ENCODE measurements at regions not wholly inside any gene's neighbourhood (a gene's known extent, or its start where the extent isn't known, plus 50 kb on each side); places are given as distances from the start of the nearest gene placed in this dataset.
A peak's percentile ranks its signal among the peaks of the same experiment; 100 is the strongest.
"Not testable (repeated sequence)": the region's sequence is repeated elsewhere in the genome, so short reads cannot be mapped to it uniquely, and the experiment has no call there.

DNA sequence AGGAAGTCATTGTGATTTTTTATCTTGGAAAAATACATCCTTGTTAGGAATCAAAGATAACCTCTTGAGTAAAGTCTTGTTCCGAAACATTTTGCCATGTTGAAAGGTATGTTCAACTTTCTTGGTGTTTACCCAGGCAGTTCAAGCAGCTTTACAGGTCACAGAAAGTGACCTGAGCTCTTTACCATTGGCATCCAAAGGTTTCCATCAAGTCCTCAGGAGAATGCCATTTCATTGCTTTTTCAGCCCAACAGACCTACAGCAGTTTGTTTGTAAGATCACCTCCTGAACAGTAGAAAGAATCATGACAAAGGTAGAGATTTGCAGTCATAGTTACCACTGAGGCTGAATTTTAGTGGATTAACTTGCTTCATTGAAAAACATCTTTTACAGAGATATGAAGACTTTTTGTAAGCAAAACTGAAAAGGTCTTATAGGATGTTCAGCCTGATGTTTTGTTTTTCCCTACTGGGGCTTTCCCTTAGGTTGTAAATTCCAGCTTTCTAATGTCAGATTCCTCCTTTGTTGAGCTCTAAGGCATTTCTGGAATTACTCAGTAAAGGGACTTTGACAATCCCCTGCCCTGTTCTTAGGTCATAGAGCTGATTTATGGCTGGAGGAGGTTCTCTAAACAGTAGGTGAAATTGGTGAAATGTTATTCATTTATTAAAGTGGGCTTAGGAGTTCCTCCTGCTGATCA, 236.8 kb upstream of the RBMS1 start:
- peak; percentile 15 for DNase-seq (ENCODE audit: low read depth)

DNA sequence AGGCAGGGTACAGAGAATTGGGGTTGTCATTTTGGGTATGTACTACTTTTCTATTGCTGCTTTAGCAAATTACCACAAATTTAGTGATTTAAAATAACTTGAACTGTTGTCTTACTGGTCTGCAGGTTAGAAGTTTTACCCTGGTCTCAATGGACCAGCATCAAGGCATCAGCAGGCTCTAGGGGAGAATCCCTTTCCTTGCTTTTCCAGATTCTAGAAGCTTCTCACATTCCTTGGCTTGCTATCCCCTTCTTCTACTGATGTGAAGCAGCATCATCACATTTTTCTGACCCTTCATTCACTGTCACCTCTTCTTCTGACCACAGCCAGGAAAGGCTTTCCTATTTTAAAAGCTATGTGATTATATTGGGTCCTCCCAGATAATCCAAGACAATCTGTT, 237.8 kb upstream of the RBMS1 start:
- no peak for DNase-seq (ENCODE audit: low read depth)

DNA sequence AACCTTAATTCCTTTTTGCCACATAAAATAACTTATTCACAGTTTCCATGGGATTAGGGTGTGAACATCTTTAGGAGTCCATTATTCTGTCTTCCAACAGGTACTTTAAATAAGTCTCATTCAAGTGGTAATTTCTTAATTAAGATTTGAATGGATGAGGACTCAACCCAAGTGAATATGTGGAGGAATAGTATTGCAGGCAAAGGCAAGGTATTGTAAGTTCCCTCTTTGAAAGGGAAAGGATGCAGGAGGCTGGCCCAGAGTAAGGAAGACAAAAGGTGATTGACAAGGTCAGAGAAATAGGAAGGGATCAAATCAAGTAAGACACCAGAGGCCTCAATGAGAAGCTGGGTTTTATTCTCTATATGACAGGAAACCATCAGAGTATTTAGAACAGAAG, 238.2 kb upstream of the RBMS1 start:
- no peak for DNase-seq (ENCODE audit: low read depth)

DNA sequence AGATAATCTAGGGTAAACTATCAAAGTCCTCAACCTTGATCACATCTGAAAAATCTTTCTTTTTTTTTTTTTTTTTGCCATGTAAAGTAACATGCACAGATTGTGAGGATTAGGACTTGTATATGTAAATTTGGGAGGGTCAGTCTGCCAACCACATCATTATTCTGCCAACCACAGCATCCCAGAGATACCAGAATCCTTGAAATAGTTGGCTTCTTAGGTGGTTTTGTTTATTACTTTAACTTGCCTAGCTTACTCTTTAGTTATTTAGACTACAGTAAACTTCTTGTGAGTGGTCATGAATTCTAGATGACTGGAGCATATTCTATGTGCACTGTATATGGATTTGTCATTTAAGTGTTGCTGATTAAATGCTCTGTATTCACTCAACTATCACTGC, 242.1 kb upstream of the RBMS1 start:
- DNase-seq (ENCODE audit: low read depth), result no peak

DNA sequence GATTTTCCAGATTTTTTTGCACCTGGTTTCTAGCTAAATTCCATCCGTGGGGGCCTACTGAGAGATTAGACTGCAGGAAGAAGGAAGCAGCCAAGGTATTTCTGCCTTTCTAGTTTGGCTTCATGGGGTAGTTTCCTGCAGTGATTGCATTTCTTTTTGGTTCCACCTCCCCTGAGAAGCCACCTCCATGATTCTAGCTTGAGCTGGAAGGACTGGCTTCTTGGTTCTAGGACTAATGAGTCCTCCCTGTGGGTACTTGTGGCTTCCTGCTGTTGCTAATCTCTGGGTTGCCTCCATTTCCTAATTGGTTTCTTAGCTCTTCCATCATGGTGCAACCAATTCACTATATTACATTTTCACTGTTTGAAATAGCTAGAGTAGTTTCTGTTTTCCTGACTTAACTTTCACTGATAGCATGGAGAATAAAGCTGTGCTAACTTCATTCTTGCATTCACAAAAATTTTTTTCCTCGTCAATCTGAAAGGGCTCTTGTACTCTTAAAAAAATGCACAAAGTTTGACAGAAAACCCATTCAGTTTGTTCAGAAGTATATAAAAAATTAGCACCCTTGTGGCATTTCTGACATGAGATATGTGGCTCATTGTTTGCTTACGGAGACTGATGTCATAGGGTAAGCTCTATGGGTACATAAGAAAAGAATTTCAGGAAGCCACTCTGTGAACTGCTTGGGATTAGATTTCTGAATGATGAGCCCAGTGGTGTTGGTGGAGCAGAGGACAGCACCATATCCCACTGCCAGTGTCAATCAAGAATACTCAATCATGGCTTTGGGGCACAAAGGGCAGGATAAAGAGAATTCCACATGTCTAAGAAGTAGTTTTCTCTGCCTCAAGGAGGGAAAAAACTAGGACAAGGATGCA, 242.8 kb upstream of the RBMS1 start:
- DNase-seq (ENCODE audit: low read depth), result no peak

DNA sequence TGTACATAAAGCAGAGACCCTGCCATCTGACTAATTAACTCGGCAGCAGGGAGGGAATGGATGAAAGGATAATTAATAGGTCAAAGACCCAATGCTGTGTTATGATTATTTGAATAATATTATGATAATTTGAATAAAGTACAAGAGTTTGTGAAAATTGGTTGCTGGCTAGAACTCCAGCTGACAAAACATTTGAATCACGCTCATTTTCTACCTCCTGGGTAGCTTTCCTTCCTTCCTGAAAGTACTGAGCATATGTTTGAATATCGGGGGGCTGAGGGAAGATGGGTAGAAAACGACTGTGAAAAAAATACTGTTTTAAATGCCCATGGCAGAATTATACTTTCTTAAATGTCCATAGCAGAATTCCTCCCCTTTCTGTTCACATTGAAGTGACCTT, 243.6 kb upstream of the RBMS1 start:
- DNase-seq (ENCODE audit: low read depth), result no peak

DNA sequence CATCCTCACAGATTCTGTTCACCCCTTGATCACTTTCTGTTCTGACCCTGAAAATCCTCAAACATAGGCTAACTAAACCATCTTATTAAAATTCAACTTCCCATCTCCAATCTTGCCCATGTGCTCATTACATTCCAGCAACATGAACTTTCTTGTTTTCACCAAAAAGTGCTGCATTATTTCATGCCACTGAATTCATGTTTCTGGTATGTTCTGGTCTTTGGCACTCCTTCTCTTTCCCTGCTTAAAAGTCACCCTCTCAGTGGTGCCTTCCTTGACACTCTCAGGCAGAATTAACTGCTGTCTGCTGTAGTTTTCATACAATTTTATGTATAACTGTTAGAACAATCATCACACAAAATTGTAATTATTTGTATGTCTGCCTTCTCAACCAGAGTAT, 247.7 kb upstream of the RBMS1 start:
- DNase-seq (ENCODE audit: low read depth), result no peak

DNA sequence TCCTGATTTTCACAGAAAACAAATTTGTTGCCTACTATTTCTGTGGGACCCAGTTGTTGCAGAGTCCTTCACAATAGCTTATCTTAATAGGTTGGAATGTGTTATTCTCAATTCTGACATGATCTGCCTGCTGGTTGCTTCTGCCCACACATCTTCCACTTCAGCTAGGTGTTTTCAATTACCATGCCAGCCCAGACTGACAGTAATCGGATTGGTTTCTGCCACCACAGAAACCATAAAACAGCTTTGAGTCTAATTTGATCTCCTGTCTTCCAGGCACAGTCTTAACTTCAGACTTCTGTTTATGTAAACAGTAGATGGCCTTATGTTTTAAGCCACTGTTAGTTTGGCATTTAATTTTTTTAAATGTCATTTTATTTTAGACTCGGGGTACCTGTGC, 248.2 kb upstream of the RBMS1 start:
- no peak for DNase-seq (ENCODE audit: low read depth)

DNA sequence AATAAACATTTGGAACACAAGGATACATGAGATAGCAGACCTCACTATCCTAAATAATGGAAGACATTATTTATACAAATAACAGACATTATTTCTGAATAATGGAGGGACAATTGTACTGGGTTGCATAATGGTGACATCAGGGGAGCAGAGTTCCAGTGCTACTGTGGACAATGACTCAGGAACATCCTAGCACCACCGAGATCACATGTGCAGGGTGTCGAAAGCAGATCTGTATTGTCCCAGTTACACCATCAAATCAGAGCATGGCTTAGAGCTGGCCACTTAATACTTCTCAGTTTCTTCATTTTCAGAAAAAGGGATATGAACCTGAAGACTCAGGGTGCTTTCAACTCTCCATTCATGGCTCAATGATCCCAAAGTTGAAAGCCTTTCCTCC, 249.1 kb upstream of the RBMS1 start:
- DNase-seq (ENCODE audit: low read depth), result peak; percentile 25

DNA sequence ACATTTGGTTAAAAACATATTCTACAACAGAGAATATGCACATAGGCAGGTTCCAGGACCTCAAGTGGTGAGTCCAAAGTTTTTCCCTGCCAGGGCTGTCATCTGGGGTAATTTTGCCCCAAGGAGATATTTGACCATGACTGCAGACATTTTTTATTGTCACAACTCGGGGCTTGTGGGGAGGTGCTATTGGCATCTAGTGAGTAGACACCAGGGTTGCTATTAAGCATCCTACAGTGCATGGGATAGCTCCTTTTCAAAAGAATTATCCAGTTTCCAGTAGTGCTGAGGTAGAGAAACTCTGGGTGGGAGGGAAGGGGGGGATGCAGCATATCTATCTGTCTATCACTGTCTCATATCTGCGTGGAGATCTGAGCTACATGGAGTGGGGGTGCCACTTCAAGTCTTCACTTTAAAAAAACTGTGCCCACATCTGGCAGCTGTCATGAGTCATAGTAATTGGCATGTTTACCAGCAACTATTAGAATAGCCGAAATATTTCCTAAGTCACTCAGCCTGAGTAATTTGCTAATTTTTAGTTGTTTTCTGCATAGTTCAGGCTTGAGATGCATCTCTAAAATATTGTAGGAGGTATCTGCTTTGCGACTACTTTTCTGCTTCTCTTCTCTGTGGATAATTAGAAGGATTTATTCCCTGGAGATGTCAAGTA, 254.0 kb upstream of the RBMS1 start:
- peak; percentile 86 for DNase-seq (ENCODE audit: low read depth)

DNA sequence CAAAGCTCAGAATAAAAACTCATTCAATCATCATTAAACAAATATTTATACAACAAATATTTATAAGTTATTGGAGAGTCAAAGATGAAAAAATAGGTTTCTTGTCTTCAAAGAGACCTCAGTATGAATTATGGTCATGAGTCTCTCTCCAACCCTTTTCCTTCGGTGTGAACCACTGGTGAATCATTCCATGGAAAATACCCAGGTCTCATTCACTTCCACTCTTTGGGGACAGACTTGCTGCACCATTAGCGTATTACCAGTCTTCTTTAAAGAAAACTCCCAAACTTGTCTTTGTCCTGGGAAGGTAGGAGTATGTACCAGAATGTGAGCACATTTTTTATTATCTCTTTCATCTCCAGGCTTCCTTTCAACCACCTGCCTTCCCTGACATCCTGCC, 257.4 kb upstream of the RBMS1 start:
- peak; percentile 8 for DNase-seq (ENCODE audit: low read depth)

DNA sequence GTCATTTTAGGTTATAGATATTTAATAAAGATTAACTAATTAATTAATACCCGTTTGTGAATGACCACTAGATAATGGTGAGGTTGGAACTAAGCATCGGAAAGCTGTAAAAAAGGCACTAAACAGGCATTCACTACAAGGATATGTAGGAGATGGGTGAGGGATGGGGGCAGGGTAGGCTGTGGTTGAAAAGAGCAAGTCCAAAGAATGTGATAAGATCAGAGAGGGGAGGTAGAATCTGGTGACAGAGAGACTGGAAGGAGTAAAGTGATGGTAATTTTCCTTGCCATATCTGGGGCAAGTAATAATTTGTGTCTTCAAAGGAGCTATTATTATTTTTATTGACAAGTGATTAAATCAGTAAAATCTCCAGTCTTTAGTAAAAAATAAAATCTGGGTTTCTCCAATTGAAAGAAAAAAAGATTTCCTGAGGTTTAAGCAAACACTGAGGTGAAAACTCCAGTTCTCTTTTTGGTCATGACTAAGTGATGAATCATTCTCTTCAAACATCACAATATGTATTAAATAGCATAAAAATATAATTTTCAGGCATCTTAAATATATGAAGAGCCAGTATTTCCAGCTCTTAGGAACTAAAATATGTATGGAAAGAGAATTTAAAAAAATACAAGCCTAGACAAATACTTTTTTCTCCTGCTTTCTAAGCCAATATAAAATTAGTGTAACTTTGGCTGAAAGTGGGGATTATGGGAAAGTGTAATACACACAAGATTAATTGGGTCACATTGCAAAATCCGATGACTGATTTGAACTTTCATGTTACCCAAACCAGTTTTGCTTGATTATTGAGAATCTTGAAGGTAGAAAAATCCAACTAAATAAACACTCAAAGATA, 259.1 kb upstream of the RBMS1 start:
- DNase-seq (ENCODE audit: low read depth), result peak; percentile 44

DNA sequence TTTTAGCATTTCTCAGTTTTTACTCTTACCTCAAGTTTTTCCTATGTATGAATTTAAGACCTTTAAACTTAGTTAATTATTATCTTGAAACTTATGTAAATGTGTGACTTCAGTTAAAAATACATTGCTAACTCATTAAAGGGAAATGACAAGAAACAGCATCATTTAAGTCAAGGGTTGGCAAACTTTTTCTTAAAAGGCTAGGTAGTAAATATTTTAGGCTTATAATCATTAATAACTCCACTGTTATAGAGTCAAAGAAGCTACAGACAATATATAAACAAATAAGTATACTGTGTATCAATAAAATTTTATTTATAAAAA, 259.7 kb upstream of the RBMS1 start:
- no peak for DNase-seq (ENCODE audit: low read depth)

DNA sequence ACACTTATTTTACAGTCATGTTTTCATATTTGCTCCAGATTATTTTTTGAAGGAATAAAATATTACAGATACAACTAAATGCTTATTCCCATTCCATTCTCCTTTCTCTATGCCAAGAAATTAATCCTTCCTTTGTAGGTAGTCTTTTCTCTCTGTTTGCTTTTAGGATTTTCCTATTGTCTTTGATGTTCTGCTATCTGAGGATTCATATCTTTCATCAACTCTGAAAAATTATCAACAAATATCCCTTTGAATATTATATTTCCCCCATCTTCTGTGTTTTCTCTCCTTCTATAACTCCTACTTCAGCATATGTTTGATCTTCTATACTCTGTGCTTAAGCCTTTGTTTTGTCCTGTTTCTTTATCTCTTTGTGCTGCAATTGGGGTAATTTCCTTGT, 260.4 kb upstream of the RBMS1 start:
- no peak for DNase-seq (ENCODE audit: low read depth)

DNA sequence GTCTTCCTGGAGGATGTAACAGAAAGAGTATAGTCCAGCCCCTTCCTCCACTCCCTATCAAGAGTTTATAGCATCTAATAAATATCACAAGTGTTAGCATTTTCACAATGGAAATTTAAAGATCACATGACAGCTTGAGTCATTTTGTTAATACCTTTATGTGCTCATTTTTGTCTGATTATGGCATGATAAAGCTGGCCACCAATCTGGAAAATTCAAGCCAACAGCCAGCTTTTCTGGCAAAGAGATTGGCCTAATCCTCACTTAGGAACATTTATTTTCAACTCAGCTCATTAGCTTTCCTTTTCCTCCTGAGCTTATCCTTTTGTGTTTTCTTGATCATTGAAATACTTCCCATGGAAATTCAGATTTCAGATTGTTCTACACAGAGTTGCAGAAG, 262.9 kb upstream of the RBMS1 start:
- no peak for DNase-seq (ENCODE audit: low read depth)

DNA sequence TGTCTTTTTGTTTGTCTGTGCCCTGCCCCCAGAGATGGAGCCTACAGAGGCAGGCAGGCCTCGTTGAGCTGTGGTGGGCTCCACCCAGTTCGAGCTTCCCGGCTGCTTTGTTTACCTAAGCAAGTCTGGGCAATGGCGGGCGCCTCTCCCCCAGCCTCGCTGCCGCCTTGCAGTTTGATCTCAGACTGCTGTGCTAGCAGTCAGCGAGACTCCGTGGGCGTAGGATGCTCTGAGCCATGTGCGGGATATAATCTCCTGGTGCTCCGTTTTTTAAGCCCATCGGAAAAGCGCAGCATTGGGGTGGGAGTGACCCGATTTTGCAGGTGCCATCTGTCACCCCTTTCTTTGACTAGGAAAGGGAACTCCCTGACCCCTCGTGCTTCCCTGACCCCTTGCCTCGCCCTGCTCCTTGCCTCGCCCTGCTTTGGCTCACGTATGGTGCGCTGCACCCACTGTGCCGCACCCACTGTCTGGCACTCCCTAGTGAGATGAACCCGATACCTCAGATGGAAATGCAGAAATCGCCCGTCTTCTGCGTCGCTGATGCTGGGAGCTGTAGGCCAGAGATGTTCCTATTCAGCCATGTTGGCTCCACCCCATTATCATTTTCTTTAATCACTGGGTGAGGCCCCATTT, 269.0 kb upstream of the RBMS1 start:
- DNase-seq (ENCODE audit: low read depth), result not testable (repeated sequence)

DNA sequence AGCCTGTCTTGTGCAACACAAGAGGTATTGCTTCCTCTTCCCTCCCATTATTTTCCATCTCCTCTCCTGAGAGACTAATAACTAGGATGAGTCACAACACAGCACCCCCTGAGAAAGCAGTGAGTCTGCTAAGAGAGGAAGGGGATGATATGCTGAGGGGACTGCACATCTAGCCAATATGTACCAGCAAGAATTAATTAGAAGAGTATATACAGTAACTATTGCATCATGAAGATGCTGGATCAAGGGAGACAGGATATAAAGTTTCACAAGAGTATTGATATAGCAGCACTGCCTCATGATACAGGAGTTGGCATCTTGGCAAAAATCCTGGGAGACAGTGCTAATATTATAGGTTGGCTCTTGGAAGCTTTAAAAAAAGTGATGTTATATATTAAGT, 289.9 kb upstream of the RBMS1 start:
- no peak for DNase-seq (ENCODE audit: low read depth)

DNA sequence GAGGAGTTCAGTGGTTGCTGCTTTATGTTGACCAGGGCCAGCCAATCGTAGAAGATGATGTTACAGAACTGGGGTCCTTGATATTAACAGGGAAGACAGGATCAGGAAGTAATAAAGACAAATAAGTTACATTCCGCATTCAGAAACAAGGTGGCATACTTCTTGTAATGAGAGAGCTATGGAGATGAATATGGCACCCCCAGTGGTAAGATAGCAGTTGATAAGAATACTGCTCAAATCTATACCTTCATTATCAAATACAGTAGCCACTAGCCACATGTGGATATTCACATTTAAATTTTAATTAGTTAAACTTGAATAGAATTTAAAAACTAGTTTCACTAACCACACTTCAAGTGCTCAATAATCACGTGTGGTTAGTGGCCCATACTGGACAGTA, 290.4 kb upstream of the RBMS1 start:
- DNase-seq (ENCODE audit: low read depth), result no peak

DNA sequence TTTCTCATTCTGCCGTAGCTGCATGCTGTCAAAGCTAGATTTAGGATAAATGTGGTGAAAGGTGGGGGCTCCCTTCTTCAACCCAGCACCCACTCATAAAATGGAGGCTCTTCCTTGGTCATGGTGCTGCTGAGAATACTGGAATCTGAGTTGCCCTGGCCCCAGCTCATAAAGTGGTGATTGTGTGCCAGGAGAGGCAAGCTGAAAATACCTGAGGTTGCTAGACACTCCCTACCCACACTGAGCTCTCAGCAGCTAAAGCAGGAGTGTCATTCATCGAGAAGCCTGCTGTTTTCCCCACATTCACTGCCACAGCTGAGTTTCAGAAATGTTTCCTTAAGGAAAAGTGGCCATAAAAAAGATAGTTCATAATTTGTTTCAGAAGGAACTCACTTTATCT, 297.1 kb upstream of the RBMS1 start:
- DNase-seq (ENCODE audit: low read depth), result no peak

DNA sequence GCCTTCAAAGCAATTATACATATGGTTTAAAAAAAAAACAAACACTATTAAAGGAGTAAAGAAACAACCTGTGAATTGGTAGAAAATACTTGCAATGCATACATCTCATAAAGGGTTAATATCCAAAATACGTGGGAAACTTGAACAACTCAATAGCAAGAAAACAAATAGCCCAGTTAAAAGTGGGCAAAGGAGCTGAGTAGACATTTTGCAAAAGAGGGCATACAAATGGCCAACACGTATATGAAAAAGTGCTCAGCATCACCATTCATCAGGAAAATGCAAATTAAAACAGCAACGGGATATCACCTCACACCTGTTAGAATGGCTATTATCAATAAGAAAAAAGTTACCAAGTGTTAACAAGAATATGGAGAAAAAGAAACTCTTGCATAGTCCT, 298.3 kb upstream of the RBMS1 start:
- DNase-seq (ENCODE audit: low read depth), result no peak

DNA sequence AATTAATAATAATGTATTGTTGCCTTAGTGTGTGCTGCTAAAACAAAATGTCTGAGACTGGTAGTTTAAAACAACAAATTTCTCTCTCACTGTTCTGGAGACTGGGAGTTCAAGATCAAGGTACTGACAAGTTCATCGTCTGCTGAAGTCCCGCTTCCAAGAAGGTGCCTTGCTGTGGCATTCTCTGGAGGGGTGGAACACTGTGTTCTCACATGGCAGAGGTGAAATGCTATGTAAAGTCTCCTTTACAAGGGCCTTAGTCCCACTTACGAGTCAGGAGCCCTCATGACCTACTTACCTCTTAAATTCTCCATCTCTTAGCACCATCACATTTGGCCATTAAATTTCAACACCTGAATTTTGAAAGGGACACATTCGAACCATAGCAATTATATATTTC, 299.2 kb upstream of the RBMS1 start:
- DNase-seq (ENCODE audit: low read depth), result no peak

DNA sequence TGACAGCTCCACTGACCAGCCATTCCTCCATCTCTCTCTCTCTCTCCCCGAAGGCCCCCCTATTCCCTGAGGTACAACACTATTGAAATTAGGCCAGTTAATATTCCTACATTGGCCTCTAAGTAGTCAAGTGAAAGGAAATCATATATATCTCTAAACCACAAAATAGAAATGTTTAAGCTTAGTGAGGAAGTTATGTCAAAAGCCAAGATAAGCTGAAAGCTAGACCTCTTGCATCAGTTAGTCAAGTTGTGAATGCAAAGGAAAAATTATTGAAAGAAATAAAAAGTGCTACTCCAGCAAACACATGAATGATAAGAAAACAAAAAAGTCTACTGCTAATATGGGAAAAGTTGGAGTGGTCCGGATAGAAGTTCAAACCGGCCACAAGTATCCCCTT, 301.3 kb upstream of the RBMS1 start:
- DNase-seq (ENCODE audit: low read depth), result no peak

All from renal cortical epithelial cell (primary cell).